Calu3 (cell line): ENCODE measurements at regions not wholly inside any gene's neighbourhood (a gene's known extent, or its start where the extent isn't known, plus 50 kb on each side); places are given as distances from the start of the nearest gene placed in this dataset.

Experiments used
- BruUV-seq: library from RNA; stranded (reverse); fragments of 400-500 nt; replicated peaks from 2 replicates; lab custom pipeline; 2021; lab: Mats Ljungman, UMichigan
- CTCF ChIA-PET: fragments of 300-600 bp; sonication (Branson Sonifier 250); formaldehyde crosslinking; loops from one replicate; lab custom pipeline; 2022; ENCODE audit warnings: antibody characterized with exemption; lab: Charles Lee
- DNase-seq: peaks from one replicate; pipeline ENCODE4 v3.0.0; 2022
- H3K27ac Mint-ChIP-seq: one replicate; pipeline ENCODE4 v1.8.0; 2022; ENCODE audit warnings: mixed read lengths; ENCODE audit not compliant: unreplicated experiment
- H3K27me3 Mint-ChIP-seq: one replicate; pipeline ENCODE4 v1.8.0; 2022; ENCODE audit warnings: mixed read lengths; ENCODE audit not compliant: unreplicated experiment
- H3K36me3 Mint-ChIP-seq: one replicate; pipeline ENCODE4 v1.8.0; 2022; ENCODE audit warnings: mild to moderate bottlenecking, moderate library complexity, mixed read lengths; ENCODE audit not compliant: insufficient read depth, unreplicated experiment
- H3K4me1 Mint-ChIP-seq: one replicate; pipeline ENCODE4 v1.8.0; 2022; ENCODE audit warnings: mild to moderate bottlenecking, low read depth, mixed read lengths; ENCODE audit not compliant: unreplicated experiment
- H3K4me3 Mint-ChIP-seq: one replicate; pipeline ENCODE4 v1.8.0; 2022; ENCODE audit warnings: mild to moderate bottlenecking, low read depth, moderate library complexity, mixed read lengths; ENCODE audit not compliant: unreplicated experiment
- H3K9me3 Mint-ChIP-seq: one replicate; pipeline ENCODE4 v1.8.0; 2022; ENCODE audit warnings: low read depth, mixed read lengths; ENCODE audit not compliant: unreplicated experiment
- CTCF ChIP-seq: fragments of 200-600 bp; IDR thresholded peaks from one replicate; pipeline ENCODE4 v1.8.0; 2022; ENCODE audit warnings: antibody characterized with exemption; ENCODE audit not compliant: unreplicated experiment
- intact Hi-C: fragments of 100-400 bp; cut with micrococcal nuclease; formaldehyde crosslinking; loops from one replicate; pipeline ENCODE4 v1.10.0; 2022; ENCODE audit not compliant: unreplicated experiment

- H3K27me3 Mint-ChIP-seq = no peaks in the 10 kb centered on the region
- no TSS peak for BruUV-seq
- no peaks in the 10 kb centered on the region for H3K36me3 Mint-ChIP-seq
- no peak overlapping the region for H3K4me3 Mint-ChIP-seq
- no peak for DNase-seq
- CTCF ChIA-PET = interaction anchor here (0.7 kb wide), 1 partner anchor 58 kb away, joined by 8 read pairs; no protein-coding TSS in a partner anchor
- H3K4me1 Mint-ChIP-seq = no peaks in the 10 kb centered on the region
- TF ChIP-seq CTCF = no peak
- no peak overlapping the region for H3K27ac Mint-ChIP-seq
- H3K9me3 Mint-ChIP-seq = no peaks in the 10 kb centered on the region
- intact Hi-C loops = no loop called here
These were observed 66.6 kb upstream of the RND3 start for GRCh38 chr2:150554046-150554445.

- H3K36me3 Mint-ChIP-seq = no peaks in the 10 kb centered on the region
- CTCF ChIA-PET = no interaction called here
- H3K9me3 Mint-ChIP-seq = no peaks in the 10 kb centered on the region
- no peak for DNase-seq
- BruUV-seq = no TSS peak
- no peak overlapping the region for H3K27ac Mint-ChIP-seq
- TF ChIP-seq CTCF = no peak
- no peak overlapping the region for H3K4me3 Mint-ChIP-seq
- H3K4me1 Mint-ChIP-seq = no peaks in the 10 kb centered on the region
- no peaks in the 10 kb centered on the region for H3K27me3 Mint-ChIP-seq
- intact Hi-C loops = no loop called here
These were observed 64.8 kb upstream of the RND3 start for GRCh38 chr2:150552041-150552820.

- Mint-ChIP-seq H3K27me3 (no peaks in the 10 kb centered on the region), H3K4me1 (no peaks in the 10 kb centered on the region), H3K4me3 (no peak overlapping the region), H3K27ac (no peak overlapping the region), H3K9me3 (no peaks in the 10 kb centered on the region), H3K36me3 (no peaks in the 10 kb centered on the region)
- intact Hi-C loops = no loop called here
- BruUV-seq = no TSS peak
- CTCF ChIA-PET = no interaction called here
- DNase-seq = no peak
- no peak for TF ChIP-seq CTCF
These were observed 61.9 kb upstream of the RND3 start for GRCh38 chr2:150549381-150549780.

GRCh38 chr2:150548527-150548926, 61.1 kb upstream of the RND3 start:
- Mint-ChIP-seq H3K27me3 (no peaks in the 10 kb centered on the region), H3K36me3 (no peaks in the 10 kb centered on the region), H3K9me3 (no peaks in the 10 kb centered on the region), H3K4me3 (no peak overlapping the region), H3K27ac (no peak overlapping the region), H3K4me1 (no peaks in the 10 kb centered on the region)
- CTCF ChIA-PET = interaction anchor here (0.5 to 1.0 kb wide), 6 partner anchors 11 to 429 kb away, joined by 3 read pairs; no protein-coding TSS in a partner anchor
- no peak for TF ChIP-seq CTCF
- intact Hi-C loops = no loop called here
- BruUV-seq = no TSS peak
- no peak for DNase-seq
